Fibroblast of skin of abdomen (primary cell): ENCODE measurements at regions not wholly inside any gene's neighbourhood (a gene's known extent, or its start where the extent isn't known, plus 50 kb on each side); places are given as distances from the start of the nearest gene placed in this dataset.

Experiments
- DNase-seq: peaks from one replicate; pipeline ENCODE4 v3.0.0-alpha.2; 2013

DNA sequence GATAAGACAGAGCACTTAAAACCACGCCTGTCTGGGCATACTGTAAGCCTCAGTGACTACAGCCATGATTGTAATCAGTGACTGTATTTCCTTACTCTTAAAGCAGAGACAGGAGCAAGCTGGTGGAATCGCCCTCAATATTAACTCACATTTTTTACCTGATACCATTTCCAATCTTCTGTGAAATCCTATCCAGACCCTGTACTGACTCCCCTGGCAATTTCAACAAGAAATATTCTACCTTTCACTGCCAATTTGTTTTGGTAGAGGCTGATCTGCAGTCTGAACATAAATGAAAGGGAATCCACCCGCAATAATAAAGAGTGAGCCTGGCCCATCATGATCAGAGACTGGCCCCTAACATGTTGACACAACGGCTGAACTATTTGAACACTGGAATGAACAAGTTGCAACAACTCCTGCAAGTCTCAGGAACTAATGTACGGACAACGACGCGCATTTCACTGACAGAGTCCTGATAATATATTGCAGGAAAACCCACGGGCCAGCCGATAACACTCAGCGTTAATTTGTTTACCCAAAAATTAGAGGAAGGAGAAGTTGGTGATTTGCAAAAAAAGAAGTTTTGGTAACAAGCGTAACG is 195.5 kb upstream of the BTG1 start:
- no peak for DNase-seq

DNA sequence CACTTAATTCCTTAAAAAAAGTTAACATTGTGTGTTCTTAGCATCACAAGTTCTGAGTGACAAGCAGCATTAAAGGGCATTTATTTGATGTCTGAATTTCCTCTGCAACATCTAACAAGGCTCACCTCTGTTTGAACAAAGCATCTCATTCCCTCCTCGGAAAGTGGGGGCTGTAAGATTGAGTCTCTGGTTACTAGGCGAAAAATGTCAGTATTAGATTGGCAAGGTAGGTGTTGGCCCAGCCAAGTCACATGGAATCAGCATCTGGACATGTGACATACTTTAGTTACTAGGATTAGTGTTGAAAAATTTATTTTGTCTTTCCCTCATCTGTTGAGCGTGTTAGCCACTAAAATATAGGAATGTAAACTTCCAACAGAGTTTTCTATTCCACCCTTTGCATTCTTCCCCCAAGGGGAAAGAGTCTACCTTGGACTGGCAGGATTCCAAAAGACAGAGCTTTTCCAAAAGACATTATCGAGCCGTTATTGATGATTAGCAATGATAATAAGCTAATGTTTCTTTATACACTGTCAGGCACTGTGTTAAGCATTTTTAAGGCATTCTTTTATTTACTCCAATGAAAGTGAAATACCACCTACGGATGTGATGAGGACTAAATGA is 194.9 kb upstream of the BTG1 start:
- DNase-seq, result no peak

DNA sequence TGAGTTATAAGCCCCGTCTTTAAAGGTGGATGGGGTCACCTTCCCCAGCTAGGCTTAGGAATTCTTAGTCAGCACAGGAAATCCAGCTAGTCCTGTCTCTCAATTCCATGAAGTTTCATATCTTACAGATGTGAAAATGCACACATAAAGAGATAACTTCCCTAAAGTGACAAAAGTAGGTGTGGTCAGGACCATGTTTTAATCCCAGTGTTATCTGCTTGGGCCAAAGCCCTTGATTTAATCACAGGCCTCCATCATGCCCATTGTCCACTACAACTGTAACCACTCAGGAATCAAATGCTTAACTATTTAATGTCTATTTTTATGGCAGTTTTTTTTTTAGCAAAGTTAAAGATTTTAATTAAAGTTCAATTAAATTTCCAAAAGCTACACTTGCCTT is 194.4 kb upstream of the BTG1 start:
- DNase-seq, result no peak

DNA sequence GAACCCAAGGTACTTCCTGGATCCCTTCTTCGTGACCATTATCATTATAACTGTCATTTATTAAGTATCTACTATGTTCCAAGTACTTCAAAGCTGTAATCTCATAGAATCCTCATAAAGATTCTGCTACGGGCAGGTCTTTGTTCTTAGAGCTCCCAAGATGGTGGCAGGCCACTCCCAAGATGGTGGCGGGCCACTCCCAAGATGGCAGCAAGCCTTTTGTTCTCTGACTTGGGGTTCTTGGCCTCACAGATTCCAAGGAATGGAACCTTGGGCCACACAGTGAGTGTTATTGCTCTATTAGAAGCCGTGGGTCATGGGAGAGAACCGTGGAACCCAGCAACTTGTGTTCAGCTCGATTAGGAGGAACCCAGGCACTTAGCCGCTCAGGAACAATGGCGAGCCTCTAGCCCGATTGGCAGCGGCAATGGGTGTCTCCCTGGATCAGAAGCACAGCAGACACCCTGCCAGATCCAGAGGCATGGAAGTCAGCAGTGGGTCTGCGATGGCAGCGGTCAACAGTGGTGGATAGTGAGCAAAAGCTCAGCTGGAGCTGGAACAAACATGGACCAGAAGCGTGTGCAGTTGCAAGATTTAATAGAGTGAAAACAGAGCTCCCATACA is 193.7 kb upstream of the BTG1 start:
- no peak for DNase-seq

DNA sequence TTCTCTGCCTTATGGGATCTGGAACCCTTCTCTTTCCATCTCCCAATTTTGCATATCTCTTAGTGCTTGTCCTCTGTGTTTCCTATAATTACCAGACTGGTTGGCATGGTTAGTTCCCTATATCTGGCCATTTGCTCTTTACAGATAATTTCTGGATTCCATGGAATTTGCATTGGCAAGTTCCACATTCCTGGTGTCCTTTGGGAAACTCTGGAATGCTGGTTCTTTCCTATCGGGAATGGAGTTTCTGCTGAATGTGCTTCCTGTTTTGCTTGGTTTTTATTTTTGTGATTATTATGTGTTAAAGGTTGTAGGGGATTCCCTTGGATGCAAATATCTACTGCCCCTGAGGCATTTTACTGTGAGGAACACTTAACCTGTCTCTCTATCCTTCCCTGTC is 193.0 kb upstream of the BTG1 start:
- DNase-seq, result peak; percentile 20

DNA sequence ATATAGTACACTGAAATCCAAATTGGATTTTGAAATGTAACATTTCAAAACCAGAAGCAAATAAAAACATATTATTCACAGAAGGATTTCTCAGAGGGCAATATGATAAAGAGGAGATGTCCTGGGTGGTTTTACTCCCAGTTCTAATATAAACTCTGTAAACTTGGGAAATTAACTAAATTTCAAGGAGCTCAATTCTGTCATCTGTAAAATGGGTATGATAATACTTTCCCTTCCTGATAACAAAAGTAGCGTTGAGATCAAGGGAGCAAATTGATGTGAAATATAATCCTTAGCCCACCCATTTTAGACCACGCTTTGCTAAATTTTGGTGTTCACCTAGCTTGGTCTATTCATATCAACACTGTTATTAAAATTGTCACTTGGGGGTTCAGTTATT is 192.5 kb upstream of the BTG1 start:
- DNase-seq, result no peak

DNA sequence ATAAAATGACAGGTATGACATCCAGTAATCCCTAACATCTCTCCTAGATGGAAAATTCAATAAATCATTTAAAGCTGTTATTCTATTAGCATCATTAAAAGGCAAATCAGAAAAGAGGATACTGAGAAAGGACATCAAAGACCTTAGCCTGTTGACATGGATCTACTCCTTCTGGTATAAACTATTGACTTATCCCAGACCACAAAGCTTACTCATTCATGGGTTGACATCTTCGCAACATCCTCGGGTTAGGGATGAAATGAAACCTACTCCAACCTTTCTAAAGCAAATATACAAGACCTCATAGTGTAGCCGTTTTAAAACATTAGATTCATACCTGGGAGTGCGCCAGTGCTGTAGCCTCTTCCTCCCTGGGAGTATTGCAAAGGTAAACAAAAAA is 191.5 kb upstream of the BTG1 start:
- no peak for DNase-seq

DNA sequence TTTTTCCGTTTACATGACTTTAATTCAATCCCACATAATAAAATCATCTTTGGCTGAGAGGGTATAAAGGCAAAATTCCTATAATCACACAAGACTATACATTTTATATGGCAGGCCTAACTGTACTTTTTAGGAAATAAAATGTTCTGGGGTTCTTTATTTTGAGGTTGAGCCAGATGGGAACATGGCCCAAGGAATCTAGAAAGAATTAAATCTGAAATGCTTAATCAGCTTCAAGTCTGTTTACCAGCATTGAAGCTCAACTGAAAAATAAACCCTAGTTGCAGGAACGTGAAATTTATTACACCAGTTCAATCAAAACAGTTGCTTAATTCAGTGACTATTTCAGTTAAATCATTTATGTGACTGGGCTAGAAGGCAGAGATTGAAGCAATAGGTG is 191.0 kb upstream of the BTG1 start:
- DNase-seq, result no peak

DNA sequence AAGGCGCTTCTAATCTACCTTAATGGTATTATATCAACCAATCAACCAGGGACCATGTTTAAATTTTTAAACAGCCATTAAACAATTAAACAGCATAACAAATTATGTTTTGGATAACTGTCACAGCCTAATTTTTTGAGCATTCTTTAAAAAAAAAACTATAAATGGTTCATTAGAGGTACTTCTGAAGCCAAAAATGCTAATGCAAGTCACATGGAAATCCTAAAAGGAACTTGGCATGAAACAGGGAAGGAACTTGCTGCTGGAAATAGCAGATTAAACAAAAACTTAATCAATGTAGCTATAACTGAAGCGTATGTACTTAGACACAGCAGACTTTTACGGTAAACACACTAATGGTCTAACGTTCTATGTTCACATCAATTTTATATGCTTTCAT is 190.2 kb upstream of the BTG1 start:
- DNase-seq, result no peak

DNA sequence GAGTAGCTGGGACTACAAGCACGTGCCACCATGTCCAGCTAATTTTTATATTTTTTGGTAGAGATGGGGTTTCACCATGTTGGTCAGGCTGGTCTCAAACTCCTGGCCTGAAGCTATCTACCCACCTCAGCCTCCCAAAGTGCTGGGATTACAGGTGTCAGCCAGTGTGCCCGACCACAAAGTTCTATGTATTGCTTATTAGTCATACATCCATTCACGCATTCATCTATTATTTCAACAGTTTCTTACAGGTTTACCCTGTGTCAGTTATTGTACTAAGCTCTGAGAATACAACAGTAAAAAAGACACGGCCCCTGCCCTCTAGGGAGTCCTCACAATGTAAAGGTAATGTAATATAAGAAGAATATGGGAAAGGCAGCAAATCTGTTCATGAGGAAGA is 188.9 kb upstream of the BTG1 start:
- DNase-seq, result no peak

DNA sequence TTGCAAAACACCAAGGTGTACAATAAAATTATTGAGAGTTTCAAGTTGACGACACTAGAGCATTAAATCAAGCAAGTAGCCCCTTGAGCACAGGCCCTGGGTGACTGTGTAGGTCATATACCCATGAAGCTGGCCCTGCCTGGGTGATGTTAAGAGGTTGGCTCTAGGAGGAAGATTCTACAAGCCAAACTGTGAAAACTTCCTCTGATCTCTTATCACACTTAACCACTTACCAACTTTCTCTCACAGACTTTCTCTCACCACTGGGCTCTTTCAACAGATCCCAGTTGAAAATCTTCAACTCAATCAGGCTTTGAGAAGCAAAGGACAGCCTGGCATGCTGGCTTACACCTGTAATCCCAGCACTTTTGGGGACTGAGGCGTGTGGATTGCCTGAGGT is 186.9 kb upstream of the BTG1 start:
- no peak for DNase-seq

DNA sequence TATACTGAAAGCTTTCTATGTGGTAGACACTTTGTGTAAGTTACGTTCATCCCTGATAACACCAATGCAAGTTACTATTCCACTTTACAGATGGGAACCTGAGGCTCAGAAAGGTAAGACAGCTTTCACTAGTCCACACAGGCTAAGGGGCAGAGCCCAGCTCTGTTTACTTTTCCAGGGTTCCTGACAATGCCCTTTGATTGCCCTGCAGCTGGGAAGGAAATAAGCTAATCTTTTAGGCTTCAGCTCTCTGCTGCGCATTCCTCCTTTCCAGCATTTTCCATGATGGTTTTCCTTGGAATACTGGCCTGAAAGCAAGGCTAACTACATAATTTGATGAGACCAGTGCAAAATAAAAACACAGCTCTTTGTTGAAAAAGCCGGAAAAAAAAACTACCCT is 185.7 kb upstream of the BTG1 start:
- no peak for DNase-seq

DNA sequence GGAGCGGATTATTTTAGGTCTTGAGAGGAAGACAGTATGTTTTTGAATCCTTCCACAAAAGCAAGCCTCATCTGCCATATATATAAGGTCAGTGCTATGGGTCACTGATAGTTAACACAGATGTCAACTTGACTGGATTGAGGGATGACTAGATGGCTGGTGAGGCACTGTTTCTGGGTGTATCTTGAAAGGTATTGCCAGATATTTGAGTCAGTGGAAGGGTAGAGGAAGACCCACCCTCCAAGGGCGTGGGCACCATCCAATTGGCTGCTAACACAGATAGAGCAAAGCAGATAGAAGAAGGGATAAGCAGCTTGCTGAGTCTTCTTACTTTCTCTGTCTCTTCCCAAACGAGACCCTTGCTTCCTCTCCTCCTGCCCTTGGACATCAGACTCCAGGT is 185.0 kb upstream of the BTG1 start:
- no peak for DNase-seq

DNA sequence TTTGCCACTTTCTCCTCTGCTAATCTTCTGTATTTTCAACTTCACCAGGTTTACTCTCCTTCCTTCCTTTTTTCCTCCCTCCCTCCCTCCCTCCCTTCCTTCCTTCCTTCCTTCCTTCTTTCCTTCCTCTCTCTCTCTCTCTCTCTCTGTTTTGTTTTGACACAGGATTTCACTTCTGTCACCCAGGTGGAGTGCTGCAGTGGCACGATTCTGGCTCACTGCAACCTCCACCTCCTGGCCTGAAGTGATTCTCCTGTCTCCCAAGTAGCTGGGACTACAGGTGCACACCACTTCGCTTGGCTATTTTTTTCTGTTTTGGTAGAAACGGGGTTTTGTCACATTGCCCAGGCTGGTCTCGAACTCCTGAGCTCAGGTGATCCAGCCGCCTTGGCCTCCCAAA is 181.2 kb upstream of the BTG1 start:
- no peak for DNase-seq

DNA sequence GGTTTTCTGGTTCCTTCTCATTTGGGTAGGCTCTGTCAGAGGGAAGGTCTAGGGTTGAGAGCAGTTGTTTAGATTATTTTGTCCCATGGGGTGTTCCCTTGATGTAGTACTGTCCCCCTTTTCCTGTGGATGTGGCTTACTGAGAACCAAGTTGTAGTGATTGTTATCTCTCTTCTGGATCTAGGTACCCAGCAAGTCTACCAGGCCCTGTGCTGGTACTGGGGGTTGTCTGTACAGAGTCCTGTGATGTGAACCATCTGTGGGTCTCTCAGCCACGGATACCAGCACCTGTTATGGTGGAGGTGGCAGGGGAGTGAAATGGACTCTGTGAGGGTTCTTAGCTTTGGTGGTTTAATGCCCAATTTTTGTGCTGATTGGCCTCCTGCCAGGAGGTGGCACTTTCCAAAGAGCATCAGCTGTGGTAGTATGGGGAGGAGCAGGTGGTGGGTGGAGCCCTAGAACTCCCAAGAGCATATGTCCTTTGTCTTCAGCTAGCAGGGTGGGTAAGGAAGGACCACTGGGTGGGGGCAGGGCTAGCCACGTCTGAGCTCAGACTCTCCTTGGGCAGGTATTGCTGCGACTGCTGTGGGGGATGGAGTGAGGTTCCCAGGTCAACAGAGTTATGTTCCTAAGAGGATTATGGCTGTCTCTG is 179.3 kb upstream of the BTG1 start:
- no peak for DNase-seq

DNA sequence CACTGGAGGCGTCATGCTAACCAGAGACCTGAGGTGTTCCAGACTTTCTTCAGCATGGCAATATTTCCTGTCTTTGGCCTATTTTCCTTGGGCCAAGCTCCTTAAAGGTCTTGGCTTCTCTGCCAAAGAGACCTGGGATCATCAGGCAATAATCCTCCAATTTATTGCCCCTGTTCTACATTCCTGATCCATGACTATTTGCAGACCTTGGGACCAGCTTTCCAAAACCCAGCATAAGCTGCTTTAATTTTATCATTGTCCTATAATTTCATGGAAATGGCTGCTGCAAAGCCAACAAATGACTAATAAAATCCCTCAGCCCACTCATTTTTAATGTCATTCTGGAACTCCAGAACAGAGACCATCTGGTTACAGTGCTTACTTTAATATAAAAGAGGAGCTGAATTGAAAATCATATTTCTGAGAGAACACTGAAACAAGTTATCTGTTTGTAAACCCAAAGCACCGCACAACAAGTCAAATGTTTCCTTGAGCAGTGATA is 166.9 kb upstream of the BTG1 start:
- peak; percentile 18 for DNase-seq

DNA sequence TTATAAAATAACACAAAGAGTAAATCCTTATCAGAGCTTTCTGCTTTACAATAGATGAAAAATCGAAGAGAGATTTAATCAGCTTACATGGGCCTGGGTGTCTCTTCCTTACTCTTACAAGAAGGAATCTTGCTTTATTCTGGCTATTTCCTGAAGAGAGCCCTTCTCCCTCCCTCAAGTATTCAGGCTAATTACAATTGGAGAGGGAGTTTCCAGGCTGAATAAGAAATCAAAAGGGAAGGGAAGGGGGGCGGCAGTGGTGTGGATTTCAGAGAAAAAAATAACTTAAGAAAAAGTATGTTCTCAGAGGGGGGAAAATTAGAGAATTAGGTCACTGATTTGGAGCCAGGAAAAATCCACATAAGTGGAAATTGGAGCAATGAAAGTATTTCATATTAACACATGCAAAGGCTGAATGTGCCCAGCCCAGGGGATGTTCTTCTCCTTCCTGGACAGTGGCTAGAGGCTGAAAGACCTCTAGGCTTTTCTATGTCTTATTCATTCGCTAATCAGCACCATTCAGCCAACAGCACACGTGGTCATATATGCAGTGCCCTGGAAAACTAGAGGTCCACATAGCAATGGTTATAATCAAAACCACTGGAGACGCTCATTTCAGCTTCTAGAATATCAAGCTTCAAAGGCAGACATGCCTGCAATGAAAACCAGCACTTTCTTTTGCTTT is 158.9 kb upstream of the BTG1 start:
- DNase-seq, result peak; percentile 41

DNA sequence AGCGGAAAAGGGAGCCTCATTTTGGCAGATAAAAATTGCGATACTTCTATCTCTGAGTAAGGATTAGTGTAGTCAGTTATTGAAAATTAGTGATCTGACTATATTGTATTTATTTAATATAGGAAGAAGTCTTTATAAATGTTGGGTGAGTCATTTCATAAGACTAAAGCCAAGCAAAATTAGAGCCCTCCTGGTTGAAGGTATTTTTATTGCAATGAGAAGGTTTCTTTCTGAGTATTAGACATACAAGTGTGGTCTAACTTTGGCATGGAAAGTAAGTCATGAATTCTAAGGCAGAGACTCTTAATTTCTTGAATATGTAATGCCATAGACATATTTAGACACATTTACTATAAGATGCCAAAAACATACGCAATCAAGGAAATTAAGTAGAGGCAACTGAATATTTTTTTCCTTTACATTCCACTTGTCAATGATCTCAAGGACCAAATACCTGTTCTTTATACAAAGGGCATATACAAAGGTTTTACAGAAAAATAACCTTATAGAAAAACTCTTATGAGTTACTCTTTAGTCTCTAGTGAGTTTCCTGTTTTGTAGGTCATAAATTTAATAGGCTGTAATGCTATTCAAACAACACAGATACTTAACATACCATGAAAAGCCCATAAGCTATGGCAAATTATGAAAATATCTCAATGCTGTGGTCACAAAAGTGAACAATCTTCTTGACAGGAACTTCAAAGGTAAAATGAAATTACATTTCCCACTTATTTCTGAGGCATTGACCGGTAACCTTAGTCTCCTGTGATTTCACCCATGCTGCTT is 156.6 kb upstream of the BTG1 start:
- DNase-seq, result no peak

DNA sequence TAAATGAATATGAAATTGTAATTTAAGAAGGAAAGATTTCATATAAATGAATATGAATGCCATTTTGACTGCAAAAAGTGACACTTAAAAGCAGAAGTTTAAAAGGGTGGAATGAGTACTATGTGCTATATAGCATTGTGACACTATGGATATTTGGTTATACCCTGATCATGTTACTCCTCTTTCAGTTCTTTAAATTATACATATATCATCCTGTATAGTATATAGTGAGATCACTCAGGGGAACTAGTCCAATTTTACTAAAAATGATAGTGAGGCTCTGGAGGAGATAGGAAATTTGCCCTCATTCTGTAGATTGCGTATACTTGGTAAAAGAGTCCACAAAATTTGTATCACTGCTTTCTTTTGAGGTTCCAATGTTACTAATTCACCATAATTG is 155.7 kb upstream of the BTG1 start:
- no peak for DNase-seq

DNA sequence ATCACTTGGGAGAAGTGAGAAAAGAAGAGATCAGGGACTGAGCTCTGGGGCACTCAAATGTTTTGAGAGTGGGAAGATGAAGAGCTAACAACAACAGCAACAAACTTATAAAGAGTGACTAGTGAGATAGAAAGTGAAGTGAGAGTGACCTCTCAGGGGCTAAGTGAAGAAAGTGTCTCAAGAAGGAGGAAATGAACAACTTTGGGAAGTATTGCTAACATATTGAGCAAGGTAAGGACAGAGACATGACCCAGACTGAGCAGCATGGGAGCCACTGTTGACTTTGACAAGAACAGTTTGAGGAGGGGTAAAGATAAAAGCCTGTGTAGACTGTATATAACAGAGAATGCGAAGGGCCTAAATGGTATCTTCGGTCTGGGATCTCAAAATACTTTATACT is 155.1 kb upstream of the BTG1 start:
- DNase-seq, result no peak

DNA sequence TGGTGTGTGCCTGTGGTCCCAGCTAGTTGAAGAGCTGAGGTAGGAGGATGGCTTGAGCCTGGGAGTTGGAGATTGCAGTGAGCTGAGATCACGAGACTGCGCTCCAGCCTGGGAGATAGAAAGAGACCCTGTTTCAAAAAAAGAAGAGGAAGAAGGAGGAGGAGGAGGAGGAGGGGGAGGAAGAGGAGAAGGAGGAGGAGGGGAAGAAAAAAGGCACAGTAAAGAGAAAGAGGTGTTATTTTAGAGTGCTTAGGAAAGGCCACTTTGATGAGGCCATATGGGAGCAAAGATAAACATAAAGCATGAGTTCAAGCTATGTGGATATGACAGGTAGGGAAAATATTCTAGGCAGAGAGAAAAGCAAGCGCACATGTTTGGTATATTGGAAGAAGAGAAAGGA is 154.1 kb upstream of the BTG1 start:
- no peak for DNase-seq

DNA sequence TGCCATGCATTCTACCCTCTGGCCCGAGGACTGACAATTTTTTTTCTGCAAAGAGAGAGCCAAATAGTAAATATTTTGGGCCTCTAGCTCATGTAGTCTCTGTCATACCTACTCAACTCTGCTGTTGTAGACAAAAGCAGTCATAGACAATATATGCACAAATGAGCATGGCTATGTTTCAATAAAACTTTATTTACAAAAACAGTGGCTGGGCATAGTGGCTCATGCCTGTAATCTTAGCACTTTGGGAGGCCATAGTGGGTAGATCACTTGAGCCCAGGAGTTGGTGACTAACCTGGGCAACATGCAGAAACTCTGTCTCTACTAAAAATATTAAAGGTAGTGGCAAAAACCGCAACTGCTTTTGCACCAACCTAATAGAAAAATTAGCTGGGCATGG is 153.7 kb upstream of the BTG1 start:
- DNase-seq, result no peak
